GM18502 (cell line): ENCODE measurements at regions not wholly inside any gene's neighbourhood (a gene's known extent, or its start where the extent isn't known, plus 50 kb on each side); places are given as distances from the start of the nearest gene placed in this dataset.

ENCODE experiments used
- ATAC-seq: cut with Tn5 transposase; IDR thresholded peaks from one replicate; pipeline ENCODE4 v1.9.1; 2021; ENCODE audit warnings: mild to moderate bottlenecking; ENCODE audit not compliant: unreplicated experiment, poor library complexity

DNA sequence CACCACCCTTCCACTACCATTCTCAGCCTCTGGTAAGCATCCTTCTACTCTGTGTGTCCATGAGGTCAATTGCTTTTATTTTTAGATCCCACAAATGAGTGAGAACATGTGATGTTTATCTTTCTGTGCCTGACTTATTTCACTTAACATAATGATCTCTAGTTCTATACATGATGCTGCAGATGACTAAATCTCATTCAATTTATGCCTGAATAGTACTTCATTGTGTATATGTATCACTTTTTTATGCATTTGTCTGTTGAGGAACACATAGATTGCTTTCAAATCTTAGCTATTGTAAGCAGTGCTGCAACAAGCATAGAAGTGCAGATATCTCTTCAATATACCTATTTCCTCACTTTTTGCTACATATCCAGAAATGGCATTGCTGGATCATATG lies 733.3 kb downstream of the SUCLG1 start:
- no peak for ATAC-seq

DNA sequence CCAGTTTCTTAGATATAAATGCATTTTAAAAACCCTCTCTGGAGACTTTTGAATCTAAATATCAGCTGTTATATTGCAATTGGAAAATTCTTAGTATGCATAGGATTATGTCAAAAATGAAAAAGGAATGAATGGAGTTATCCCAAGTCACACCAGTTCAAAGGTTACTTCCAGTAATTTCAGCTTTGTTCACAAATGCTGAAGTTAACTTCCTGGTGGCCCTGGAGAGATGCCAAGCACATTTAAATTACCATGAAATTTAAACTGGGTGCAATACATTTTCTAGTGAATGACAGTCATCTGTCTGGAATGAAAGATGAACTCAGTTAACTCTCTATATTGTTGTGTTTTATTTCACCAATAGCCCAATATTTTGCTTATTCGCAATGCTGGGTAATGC lies 753.9 kb downstream of the SUCLG1 start:
- no peak for ATAC-seq

DNA sequence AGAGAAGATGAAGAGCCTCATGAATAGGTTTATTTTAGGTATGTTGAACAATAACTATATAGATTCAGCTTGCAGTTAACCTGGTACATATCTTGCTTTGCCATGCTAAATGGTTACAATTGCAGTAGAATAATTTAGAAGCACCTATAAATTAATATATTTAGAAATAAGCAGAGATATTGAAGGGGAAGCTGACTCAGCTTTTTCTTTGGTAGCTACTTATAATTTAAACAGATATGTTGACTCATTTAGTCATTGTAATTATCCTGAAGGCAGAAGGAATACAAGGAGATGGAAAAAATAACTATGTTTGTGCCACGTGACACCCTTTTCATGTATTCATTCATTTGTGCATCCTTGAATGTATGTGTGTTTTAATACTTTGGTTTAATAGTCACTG lies 755.5 kb downstream of the SUCLG1 start:
- ATAC-seq, result no peak

DNA sequence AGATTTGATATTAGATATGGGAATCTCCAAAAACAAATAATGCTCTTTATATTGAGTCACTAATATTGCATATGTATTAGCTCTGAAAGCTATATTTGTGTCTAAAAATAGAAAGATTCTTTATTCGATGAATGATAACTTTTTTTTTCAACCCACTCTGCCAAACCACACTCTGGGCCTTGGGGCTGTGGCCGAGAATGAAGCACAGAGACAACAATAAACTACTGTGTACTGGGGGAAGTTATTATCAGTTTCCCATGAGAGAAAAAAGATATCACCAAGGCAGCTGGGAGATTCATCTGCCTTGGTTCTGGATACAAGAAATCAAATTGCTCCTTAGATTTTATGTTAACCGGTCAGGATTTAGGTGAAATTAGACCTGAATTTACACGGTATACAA lies 762.2 kb downstream of the SUCLG1 start:
- no peak for ATAC-seq

DNA sequence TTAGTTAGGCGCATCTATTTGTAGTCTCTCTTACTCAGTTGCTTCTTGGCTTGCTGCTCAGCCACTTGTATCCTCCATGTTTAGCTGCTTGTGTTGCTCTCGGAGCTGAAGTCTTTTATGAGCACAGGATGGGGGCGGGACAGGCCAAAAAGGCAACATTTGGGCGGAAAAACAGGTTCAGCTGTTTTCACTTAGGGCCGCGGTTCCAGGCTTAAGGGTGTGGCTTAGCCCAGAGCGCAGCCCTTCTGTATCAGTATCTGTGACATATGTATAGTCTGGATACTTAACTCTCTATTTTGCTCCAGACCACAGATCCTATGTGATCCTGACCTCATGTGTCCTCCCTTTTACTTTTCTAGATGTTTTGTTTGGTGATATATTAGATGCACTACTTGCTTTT lies 763.5 kb downstream of the SUCLG1 start:
- ATAC-seq, result no peak

DNA sequence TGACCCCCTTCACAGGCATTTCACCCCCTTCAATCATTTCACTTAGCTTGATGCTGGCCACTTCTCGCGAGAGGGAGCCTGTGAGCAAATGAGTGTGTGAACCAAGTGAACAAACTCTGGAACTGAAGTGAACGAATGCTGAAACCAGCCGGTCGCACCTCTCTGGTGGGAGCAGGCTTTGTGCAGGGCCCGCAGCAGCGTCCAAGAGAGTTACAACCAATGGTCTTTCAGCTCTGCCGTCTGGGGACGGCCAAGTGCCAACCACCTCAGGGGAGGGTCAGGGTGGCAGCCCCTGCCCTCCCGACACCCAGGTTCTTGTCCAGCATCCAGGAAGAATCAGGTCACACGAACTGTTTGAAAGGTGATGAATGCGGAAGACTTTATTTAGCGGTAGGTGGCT lies 764.0 kb downstream of the SUCLG1 start:
- no peak for ATAC-seq

DNA sequence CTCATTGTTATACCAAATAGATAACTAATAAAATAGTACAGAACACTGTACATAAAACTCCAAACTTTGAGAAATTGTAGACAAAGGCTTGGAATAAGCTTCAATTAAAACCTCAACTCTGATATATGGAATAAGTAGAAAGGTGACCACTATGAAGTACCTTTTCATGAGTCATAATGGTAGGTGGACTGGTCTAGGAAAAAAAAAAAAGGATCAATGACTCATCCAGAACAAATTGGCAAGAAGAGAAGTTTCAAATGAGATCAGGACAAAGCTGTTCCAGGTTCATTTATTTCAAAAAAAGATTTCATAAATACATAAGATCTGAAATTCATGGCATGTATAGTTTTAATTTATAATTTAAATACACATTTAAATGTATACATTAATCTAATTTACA lies 769.7 kb downstream of the SUCLG1 start:
- no peak for ATAC-seq

DNA sequence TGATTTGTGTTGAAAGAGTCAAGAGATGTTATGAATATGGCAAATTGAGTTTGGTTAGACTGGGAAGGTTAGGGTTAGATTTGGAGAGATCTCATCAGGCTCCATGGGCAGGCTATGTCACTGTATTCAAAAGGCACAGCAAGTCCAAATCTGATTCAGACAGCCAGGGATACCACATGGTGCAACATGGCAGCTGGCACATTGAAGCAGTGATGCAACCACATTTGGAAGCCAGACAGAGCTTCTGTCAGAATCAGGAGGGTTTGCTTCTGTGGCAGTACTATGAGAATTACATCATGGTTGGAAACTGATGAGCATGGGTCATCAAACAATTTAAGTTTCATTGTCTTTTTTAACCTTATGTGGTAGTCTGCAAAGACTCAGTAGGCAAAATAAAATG lies 772.2 kb downstream of the SUCLG1 start:
- no peak for ATAC-seq

DNA sequence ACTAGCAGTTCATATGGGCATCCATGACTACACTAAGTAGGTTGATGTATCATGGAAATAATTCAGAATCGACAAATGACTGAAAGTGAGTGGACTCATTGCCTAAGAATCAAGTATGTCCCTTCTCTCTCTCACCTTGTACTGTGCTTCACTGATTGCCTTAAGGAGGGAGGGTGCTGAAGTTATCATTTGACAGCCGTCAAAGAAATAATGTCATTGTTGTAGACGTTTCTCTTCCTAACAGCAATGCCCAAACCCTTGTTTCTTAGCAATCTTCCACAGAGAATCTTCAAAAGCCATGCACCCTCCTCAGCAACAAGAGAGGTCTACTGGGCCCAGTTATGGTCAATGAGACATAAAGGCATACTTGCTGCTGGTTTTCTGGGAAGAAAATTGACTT lies 785.0 kb downstream of the SUCLG1 start:
- no peak for ATAC-seq

DNA sequence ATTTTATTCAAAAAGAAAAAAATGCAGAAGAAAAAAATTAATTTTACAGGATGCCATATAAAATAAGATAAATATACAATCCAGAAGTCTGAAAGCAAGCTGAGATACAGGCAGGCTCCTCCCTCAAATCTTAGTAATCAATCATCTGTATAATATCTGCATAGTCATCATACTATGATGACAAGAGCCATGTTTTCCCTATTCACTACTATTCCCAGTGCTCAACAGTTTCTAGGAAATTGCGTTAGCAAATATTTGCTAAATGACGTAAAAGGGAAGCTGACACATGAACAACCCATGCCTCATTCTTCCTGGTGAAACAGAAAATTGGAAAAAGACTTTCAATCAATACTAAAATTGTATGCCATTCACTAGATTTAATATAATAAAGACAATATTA lies 793.2 kb downstream of the SUCLG1 start:
- ATAC-seq, result no peak

DNA sequence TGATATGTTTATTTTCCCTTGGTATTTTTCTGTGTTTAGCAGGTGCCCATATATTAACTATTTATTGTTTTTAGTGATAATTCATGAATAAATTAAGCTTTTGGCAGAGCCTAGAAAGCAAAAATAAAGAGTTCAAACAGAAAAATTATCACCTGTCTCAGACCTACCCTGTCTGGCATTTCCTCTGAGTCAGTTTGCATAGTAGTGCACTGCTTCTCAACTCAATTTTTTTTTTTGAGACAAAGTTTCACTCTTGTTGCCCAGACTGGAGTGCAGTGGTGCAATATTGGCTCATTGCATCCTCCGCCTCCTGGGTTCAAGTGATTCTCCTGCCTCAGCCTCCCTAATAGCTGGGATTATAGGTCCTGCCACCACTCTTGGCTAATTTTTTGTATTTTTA lies 793.9 kb downstream of the SUCLG1 start:
- ATAC-seq, result no peak

DNA sequence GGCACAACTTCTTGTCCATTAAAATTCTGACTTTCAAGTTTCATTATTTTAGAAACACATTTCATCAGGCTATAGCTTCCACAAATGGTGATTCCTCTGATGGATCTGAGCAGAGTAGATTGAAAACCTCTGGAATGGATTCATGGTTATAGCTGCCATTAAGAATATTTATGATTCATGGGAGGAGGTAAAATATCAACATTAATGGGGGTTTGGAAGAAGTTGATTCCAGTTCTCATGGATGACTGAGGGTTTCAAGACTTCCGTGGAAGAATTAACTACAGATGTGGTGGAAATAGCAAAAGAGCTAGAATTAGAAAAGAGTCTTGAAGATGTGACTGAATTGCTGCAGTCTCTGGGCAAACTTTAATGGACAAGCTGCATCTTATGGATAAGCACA lies 797.4 kb downstream of the SUCLG1 start:
- no peak for ATAC-seq

DNA sequence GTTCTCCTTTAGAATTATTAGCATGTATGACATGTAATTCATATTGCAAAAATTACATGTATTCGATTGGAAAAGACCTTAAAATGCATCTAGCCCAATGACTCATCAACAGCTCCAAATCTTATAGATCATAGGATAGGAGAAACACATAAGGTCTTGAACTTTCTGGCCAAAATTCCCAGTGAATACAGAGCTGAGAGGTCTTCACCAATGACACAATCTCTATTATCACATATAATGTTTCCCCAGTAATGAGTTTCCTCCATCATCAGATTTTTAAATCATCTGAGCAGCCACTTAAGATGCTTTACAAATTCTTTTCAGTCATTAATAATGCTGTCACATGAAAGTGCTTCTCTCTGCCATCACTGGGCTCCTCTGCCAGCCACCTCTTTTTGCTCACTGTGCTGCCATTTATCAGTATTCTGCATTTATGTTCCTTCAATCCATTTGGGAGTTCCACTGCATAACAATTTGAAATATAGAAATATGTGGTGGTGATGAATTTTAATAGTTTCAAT lies 804.9 kb downstream of the SUCLG1 start:
- ATAC-seq, result no peak

DNA sequence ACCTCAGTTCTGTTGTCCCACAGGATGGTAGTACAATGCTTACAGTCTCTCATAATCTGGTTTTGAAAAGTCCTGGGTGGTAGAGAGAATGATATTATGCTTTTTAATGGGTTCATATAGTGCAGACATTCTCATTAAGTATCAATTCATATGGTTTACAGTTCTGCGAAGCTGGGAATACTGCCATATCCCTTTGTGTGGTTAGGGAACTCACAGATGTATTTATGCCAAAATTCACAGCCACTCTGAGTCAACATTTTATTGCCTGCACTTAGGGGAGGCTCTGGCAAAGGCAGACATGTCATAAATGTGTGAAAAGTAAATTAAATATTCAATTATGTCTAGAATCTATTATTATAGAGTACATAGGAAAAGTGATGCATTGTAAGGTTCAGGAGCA lies 808.2 kb downstream of the SUCLG1 start:
- ATAC-seq, result no peak

DNA sequence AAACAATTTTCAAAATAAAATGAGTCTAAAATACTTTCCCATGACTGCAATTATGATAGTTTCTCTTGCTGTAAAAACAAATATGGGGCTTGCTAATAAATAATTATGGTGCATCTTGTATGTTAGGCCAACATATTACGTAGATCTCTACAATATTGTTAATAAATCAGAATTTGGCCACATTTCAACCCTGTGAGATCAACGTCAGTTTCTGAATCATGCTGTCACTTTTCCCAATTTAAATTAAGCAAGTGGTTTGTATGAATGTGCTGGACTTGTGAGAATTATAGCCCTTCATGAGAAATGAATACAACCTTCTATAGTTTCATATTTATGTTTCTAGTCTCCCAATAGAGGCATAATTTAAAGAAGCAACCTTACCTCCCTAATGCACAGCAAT lies 808.9 kb downstream of the SUCLG1 start:
- ATAC-seq, result no peak

DNA sequence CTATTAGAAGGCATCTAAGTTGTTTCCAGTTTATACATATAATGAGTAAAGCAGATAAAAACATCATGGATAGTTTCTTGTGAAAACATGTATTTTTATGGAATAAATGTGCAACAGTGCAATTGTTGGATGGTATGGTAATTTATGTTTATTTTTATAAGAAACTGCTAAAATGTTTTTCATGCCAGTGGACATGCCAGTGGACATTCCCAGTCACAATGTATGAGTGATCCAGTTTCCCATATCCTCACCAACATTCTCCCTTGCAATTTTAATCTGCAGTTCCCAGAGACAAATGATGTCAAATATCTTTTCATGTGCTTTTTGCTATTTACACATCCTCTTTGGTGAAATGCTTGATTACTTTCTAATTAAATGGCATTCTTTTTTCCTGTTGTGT lies 818.6 kb downstream of the SUCLG1 start:
- ATAC-seq, result no peak

DNA sequence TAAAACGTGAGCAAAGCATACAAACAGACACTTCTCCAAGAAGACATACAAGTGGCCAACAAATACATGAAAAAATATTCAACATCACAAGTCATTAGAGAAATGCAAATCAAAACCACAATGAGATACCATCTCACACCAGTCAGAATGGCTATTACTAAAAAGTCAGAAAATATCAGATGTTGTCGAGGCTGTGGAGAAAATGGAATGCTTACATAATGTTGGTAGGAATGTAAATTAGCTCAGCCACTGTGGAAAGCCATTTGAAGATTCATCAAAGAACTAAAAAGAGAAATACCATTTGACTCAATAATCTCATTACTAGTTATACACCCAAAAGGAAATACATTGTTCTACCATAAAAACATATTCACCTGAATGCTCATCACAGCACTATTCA lies 825.7 kb downstream of the SUCLG1 start:
- ATAC-seq, result no peak

DNA sequence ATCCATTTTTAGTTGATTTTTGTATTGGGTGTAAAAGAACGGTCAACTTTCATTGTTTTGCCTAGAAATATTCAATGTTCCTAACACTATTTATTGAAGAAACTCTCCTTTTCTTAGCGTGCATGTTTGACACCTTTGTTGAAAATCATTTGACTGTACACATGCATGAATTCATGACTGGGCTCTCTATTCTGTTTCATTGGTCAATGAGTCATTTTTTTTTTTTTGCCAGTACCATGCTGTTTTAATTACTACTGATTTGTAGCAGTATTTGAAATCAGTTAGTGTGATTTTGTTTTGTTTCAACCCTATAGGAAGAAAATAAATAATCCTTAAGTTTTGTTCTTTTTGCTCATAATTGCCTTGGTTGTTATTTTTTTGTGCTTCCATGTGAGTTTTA lies 828.7 kb downstream of the SUCLG1 start:
- ATAC-seq, result no peak

DNA sequence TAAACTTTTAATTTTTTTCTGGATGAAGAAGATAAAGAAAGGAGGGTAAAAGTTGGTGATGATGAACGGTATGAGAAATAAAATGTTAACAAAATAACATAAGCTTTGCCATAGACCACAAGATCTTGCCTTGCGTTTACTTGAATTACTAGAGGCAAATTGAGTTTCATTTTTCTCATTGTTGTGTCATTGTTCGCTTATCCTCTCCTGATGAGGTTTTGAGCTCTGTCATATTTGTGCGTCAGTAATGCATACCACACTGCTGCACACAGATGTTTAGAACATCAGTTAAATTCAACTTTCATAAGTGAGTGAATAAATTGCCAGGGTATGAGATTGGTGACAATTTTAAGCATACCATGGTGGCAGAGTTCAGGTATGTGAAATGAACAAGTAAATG lies 843.6 kb downstream of the SUCLG1 start:
- no peak for ATAC-seq

DNA sequence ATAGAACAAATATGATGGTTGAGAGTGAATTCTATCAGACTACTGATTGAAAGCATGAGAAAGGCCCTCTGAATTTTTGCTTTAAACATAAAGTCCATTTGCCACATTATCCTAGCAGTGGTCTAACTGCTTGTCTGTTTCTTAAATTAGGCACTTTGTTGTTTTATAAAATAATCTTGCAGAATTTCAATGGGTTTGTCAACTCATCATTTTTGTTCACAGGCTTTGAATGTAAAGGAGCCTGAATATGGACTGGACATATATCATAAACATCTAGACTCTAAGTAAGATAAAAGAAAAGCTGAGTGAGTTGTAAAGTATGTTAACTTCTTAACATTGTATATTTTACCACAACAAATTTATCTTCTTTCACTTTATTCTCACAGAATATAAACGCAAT lies 845.9 kb downstream of the SUCLG1 start:
- ATAC-seq, result no peak

DNA sequence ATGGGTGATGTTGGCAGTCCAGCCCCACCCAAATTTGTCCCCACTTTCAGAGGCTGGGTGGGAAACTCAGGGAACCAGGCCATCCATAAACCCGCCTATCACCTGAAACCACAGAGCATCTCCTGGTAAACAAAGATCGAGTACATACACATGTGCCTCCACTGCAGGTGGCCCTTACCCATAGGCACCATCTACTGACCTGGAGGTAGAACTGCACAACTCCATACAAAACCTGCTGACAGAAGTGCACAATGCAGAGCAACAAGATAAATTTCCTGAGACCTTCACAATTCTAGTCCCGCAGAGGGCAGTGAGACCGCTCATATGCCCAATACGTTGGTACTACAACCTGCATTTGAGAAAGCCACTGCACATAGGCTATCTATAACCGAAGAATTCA lies 856.3 kb downstream of the SUCLG1 start:
- ATAC-seq, result no peak

DNA sequence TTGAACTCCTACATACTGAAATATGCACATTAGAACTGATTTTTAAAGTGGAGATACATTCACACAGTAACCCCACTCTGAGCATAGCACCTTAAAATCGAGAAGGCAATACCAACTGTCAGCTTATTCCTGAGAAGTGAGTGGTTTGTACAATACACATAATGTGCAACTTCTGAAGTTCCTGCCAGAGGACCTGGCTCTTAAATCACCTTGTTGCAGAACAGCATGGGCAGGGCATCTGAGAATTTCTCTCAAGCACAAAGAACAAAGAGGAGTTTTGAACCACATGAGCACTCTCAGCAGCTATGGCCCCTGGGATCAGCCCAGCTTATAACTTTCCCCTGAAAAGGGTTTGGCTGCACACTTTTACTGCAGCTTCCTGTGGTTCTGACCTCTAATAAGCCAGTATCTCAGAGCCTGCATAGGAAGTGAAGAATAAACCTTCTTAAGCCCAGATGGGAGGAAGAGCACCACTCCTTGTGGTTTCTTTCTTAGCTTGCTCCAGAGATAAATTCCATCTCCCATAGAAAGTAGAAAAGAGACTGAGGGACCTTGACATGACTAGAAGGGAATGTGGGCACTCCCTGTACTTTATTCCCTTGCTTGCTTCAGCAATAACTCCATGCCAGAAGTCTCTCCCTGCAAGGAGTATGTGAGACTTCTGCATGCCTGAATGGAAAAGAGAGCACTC lies 862.3 kb downstream of the SUCLG1 start:
- ATAC-seq, result no peak

DNA sequence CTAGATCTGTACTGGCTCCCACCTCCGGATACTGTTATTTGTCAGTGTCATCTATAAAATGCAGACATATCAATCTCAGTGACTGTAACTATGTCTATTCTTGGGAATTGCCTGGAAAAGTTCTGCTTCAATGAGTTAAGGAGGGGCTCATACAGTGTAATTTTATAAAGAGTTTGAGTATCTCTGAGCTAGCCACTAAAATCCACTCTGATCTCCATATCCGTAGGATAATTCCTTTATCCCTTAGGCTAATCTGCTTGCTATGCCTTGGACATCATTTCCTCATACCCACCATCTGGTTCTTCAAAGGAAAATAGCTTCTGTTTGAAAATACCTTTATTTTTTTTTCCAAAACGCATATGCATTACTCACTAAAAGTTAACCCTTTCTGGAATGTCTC lies 863.2 kb downstream of the SUCLG1 start:
- no peak for ATAC-seq
